ENCODE measurements at regions not wholly inside any gene's neighbourhood (a gene's known extent, or its start where the extent isn't known, plus 50 kb on each side); places are given as distances from the start of the nearest gene placed in this dataset.

- Histone ChIP-seq H3K4me3 (ENCODE audit: low read length) (no peak overlapping the region), H2AFZ (ENCODE audit: low read depth, low read length) (no peak overlapping the region), H3K36me3 (ENCODE audit: insufficient read depth, low read length) (no peaks in the 10 kb centered on the region)
These were observed 164.0 kb downstream of the PMP22 start for GRCh38 chr17:15101175-15101574.

DNA sequence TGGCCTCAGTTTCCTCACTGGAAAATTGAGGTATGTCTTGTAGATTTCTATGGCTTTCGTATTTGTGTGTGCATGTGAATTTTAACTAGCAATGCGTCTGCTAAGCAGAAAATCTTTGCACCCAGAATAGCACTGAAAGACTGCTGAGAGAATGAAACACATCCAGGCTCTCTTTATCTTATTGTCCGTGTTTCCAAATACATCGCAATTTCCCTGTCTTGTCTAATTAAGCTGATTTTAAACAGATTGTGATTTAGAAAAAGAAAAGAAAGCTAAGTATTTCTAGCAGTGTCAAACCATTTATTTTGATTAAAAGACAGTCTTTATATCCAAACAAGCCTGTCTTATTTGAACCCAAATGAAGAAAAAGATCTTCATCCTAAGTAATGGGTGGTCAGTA lies 168.6 kb downstream of the PMP22 start:
- Histone ChIP-seq H3K4me3 (ENCODE audit: low read length) (no peak overlapping the region), H3K9me3 (ENCODE audit: low read length) (no peaks in the 10 kb centered on the region), H2AFZ (ENCODE audit: low read depth, low read length) (no peak overlapping the region), H3K27me3 (ENCODE audit: insufficient read depth, low read length) (no peaks in the 10 kb centered on the region), H3K4me1 (ENCODE audit: insufficient read depth, low read length) (no peaks in the 10 kb centered on the region), H3K36me3 (ENCODE audit: insufficient read depth, low read length) (no peaks in the 10 kb centered on the region)

More at GRCh38 chr17:15101175-15101574, 164.0 kb downstream of the PMP22 start:
- H3K27me3 ChIP-seq (ENCODE audit: insufficient read depth, low read length): no peaks in the 10 kb centered on the region
- H3K9me3 ChIP-seq (ENCODE audit: low read length): peaks cover 2% of the 10 kb centered on the region
- no peaks in the 10 kb centered on the region for H3K4me1 ChIP-seq (ENCODE audit: insufficient read depth, low read length)

- no peak overlapping the region for H2AFZ ChIP-seq (ENCODE audit: low read depth, low read length)
- H3K9me3 ChIP-seq (ENCODE audit: low read length): no peaks in the 10 kb centered on the region
- no peak overlapping the region for H3K4me3 ChIP-seq (ENCODE audit: low read length)
- H3K36me3 ChIP-seq (ENCODE audit: insufficient read depth, low read length): no peaks in the 10 kb centered on the region
- H3K27me3 ChIP-seq (ENCODE audit: insufficient read depth, low read length): no peaks in the 10 kb centered on the region
- no peaks in the 10 kb centered on the region for H3K4me1 ChIP-seq (ENCODE audit: insufficient read depth, low read length)
These were observed 169.2 kb downstream of the PMP22 start for GRCh38 chr17:15095935-15096334.

DNA sequence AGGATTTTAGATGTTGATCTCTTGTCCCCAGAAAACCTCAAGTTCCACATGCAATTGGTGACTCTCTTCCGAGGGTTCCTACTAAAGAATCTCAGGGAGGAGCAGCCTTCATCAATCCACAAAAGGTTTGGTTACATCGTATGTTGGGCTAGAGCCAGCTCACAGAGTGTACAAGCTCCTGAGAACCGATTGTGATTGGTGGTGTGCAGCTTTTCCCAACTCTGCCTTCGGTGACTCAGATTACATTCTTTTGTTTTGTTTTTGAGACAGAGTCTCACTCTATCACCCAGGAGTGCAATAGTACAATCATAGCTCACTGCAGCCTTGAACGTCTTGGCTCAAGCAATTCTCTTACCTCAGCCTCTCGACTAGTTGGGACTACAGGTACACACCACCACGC lies 172.4 kb downstream of the PMP22 start:
- no peaks in the 10 kb centered on the region for H3K36me3 ChIP-seq (ENCODE audit: insufficient read depth, low read length)
- H3K9me3 ChIP-seq (ENCODE audit: low read length): no peaks in the 10 kb centered on the region
- H2AFZ ChIP-seq (ENCODE audit: low read depth, low read length): no peak overlapping the region
- no peaks in the 10 kb centered on the region for H3K27me3 ChIP-seq (ENCODE audit: insufficient read depth, low read length)
- H3K4me1 ChIP-seq (ENCODE audit: insufficient read depth, low read length): no peaks in the 10 kb centered on the region
- no peak overlapping the region for H3K4me3 ChIP-seq (ENCODE audit: low read length)

- Histone ChIP-seq H2AFZ (ENCODE audit: low read depth, low read length) (no peak overlapping the region), H3K27me3 (ENCODE audit: insufficient read depth, low read length) (no peaks in the 10 kb centered on the region), H3K4me3 (ENCODE audit: low read length) (no peak overlapping the region), H3K4me1 (ENCODE audit: insufficient read depth, low read length) (peaks cover 2% of the 10 kb centered on the region), H3K9me3 (ENCODE audit: low read length) (no peaks in the 10 kb centered on the region), H3K36me3 (ENCODE audit: insufficient read depth, low read length) (no peaks in the 10 kb centered on the region)
These were observed 172.9 kb downstream of the PMP22 start for GRCh38 chr17:15092261-15092660.

- Histone ChIP-seq H3K4me1 (ENCODE audit: insufficient read depth, low read length) (peaks cover 6% of the 10 kb centered on the region), H2AFZ (ENCODE audit: low read depth, low read length) (no peak overlapping the region), H3K4me3 (ENCODE audit: low read length) (no peak overlapping the region), H3K9me3 (ENCODE audit: low read length) (no peaks in the 10 kb centered on the region), H3K36me3 (ENCODE audit: insufficient read depth, low read length) (no peaks in the 10 kb centered on the region), H3K27me3 (ENCODE audit: insufficient read depth, low read length) (no peaks in the 10 kb centered on the region)
These were observed 173.3 kb downstream of the PMP22 start for GRCh38 chr17:15091825-15092224.

DNA sequence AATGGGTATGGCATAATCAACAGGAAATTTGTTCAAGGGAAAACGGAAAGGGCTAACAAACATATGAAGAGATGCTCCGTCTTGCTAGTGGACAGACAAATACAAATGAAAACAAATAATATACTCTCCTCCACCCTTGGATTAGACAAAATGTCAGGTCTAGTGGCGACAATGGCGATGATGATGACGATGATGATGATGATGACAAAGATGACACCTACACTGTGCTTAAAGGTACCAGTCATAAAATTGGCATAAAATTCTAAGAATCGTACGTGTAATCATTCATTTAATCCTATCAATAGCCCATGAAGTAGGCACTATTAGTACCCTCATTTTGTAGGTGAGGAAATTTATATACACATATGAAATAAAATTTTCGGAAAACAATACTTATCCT lies 174.6 kb downstream of the PMP22 start:
- H3K9me3 ChIP-seq (ENCODE audit: low read length): no peaks in the 10 kb centered on the region
- no peak overlapping the region for H2AFZ ChIP-seq (ENCODE audit: low read depth, low read length)

GRCh38 chr17:15087946-15088345 lies 177.2 kb downstream of the PMP22 start:
- Histone ChIP-seq H2AFZ (ENCODE audit: low read depth, low read length) (no peak overlapping the region), H3K4me3 (ENCODE audit: low read length) (no peak overlapping the region), H3K4me1 (ENCODE audit: insufficient read depth, low read length) (peaks cover 28% of the 10 kb centered on the region), H3K27me3 (ENCODE audit: insufficient read depth, low read length) (no peaks in the 10 kb centered on the region), H3K36me3 (ENCODE audit: insufficient read depth, low read length) (no peaks in the 10 kb centered on the region), H3K9me3 (ENCODE audit: low read length) (no peaks in the 10 kb centered on the region)

More for the DNA sequence above, 174.6 kb downstream of the PMP22 start:
- H3K4me1 ChIP-seq (ENCODE audit: insufficient read depth, low read length): peaks cover 19% of the 10 kb centered on the region
- H3K4me3 ChIP-seq (ENCODE audit: low read length): no peak overlapping the region
- no peaks in the 10 kb centered on the region for H3K27me3 ChIP-seq (ENCODE audit: insufficient read depth, low read length)
- no peaks in the 10 kb centered on the region for H3K36me3 ChIP-seq (ENCODE audit: insufficient read depth, low read length)

- Histone ChIP-seq H3K27me3 (ENCODE audit: insufficient read depth, low read length) (no peaks in the 10 kb centered on the region), H3K4me3 (ENCODE audit: low read length) (no peak overlapping the region), H3K4me1 (ENCODE audit: insufficient read depth, low read length) (peaks cover 29% of the 10 kb centered on the region), H2AFZ (ENCODE audit: low read depth, low read length) (no peak overlapping the region), H3K36me3 (ENCODE audit: insufficient read depth, low read length) (no peaks in the 10 kb centered on the region), H3K9me3 (ENCODE audit: low read length) (no peaks in the 10 kb centered on the region)
These were observed 178.3 kb downstream of the PMP22 start for GRCh38 chr17:15086776-15087295.

GRCh38 chr17:15085890-15086677 lies 179.0 kb downstream of the PMP22 start:
- H3K36me3 ChIP-seq (ENCODE audit: insufficient read depth, low read length): no peaks in the 10 kb centered on the region
- no peaks in the 10 kb centered on the region for H3K27me3 ChIP-seq (ENCODE audit: insufficient read depth, low read length)
- peaks cover 29% of the 10 kb centered on the region for H3K4me1 ChIP-seq (ENCODE audit: insufficient read depth, low read length)
- no peak overlapping the region for H2AFZ ChIP-seq (ENCODE audit: low read depth, low read length)
- no peaks in the 10 kb centered on the region for H3K9me3 ChIP-seq (ENCODE audit: low read length)
- no peak overlapping the region for H3K4me3 ChIP-seq (ENCODE audit: low read length)

DNA sequence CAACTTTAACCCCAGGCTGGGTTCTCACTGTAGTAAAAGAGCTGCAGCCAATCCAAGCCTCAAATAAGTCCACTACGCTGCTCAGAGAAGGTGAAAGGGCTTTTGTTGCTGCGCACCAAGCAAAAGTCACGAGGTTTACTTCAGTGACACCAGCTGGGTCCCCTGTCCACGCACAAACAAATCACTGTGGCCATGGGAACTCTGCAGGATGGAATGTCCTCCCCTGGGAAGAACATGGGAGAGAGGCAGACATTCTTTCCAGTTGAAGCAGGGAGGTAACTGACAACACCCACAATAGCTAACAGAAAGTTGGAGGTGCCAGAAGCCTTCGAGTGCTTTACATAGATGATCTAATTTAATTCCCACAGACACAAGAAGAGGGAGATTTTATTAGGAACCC lies 181.9 kb downstream of the PMP22 start:
- Histone ChIP-seq H2AFZ (ENCODE audit: low read depth, low read length) (peak overlapping the region; percentile 14), H3K9me3 (ENCODE audit: low read length) (no peaks in the 10 kb centered on the region), H3K4me3 (ENCODE audit: low read length) (no peak overlapping the region), H3K27me3 (ENCODE audit: insufficient read depth, low read length) (no peaks in the 10 kb centered on the region), H3K4me1 (ENCODE audit: insufficient read depth, low read length) (peaks cover 29% of the 10 kb centered on the region), H3K36me3 (ENCODE audit: insufficient read depth, low read length) (no peaks in the 10 kb centered on the region)

DNA sequence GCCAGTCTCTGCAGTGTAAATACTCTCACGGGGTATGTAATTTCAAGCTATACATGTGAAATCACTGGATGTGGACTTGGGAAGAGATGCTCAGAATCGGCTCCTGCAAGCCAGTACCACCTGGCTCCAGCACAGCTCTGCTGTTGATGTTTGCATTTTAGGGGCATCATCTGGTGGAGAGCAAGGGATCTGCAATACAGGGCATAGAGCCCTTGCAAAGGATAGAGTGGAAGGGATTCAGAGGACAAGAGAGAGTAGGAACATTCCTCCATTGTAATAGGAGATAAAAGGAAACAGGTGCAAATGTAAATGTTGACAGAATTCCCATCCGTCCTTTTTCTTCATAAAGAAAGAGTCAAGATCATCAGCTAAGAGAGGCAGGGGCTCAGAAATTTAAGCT lies 184.1 kb downstream of the PMP22 start:
- Histone ChIP-seq H3K36me3 (ENCODE audit: insufficient read depth, low read length) (no peaks in the 10 kb centered on the region), H3K9me3 (ENCODE audit: low read length) (no peaks in the 10 kb centered on the region), H3K4me3 (ENCODE audit: low read length) (no peak overlapping the region), H2AFZ (ENCODE audit: low read depth, low read length) (no peak overlapping the region), H3K4me1 (ENCODE audit: insufficient read depth, low read length) (peaks cover 15% of the 10 kb centered on the region), H3K27me3 (ENCODE audit: insufficient read depth, low read length) (no peaks in the 10 kb centered on the region)

DNA sequence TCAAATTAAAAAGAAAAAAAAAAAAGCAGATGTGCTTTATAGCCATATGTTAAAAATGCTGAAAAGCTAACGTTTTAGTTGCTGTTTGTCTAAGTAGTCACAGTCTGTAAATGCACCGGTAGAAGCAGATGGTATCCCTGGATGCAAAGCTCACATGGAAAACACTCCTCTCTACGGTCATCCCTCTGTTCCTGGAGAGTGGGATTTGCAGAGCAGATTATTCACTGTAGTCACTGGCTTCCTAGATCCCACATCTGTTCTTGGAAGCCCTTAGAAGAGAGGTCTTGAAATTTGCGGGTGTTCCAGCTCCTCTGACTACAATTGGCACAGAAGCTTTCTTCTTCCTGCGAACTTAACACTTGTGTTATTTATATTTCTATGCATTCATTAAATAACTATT lies 186.6 kb downstream of the PMP22 start:
- H3K4me1 ChIP-seq (ENCODE audit: insufficient read depth, low read length): peaks cover 7% of the 10 kb centered on the region
- H3K4me3 ChIP-seq (ENCODE audit: low read length): no peak overlapping the region
- no peak overlapping the region for H2AFZ ChIP-seq (ENCODE audit: low read depth, low read length)
- H3K36me3 ChIP-seq (ENCODE audit: insufficient read depth, low read length): no peaks in the 10 kb centered on the region
- H3K9me3 ChIP-seq (ENCODE audit: low read length): no peaks in the 10 kb centered on the region
- H3K27me3 ChIP-seq (ENCODE audit: insufficient read depth, low read length): no peaks in the 10 kb centered on the region
